Prostate gland (tissue), 2 donors: ENCODE measurements at regions not wholly inside any gene's neighbourhood (a gene's known extent, or its start where the extent isn't known, plus 50 kb on each side); places are given as distances from the start of the nearest gene placed in this dataset.

Source experiments
- DNase-seq: peaks from one replicate; pipeline ENCODE4 v3.0.0-alpha.2; 2019; ENCODE audit warnings: low spot score
- H3K27ac ChIP-seq, 2 donors: fragments of 200-600 bp; sonication (generic); 2 replicates each; pipeline ENCODE4 v1.5.1; 2017 to 2019
- H3K27me3 ChIP-seq: fragments of 200-600 bp; sonication (generic); replicated peaks from 2 replicates; pipeline ENCODE4 v1.5.1; 2019; ENCODE audit not compliant: insufficient read depth
- H3K36me3 ChIP-seq, 2 donors: fragments of 200-600 bp; sonication (generic); 1 replicate in 1 of 2; 2 replicates in 1 of 2; pipeline versions ENCODE4 v1.5.1 to v1.8.1; 2017 to 2019
- H3K4me1 ChIP-seq: fragments of 200-600 bp; sonication (generic); replicated peaks from 2 replicates; pipeline ENCODE4 v1.5.1; 2019
- H3K4me3 ChIP-seq, 2 donors: fragments of 200-600 bp; sonication (generic); 2 replicates each; pipeline ENCODE4 v1.5.1; 2017 to 2019
- H3K9me3 ChIP-seq: fragments of 200-600 bp; sonication (generic); 2 replicates; pipeline ENCODE4 v1.5.1; 2017
- POLR2A ChIP-seq: fragments of 450-650 bp; IDR thresholded peaks from one replicate; pipeline ENCODE4 v1.6.1; 2016; ENCODE audit warnings: antibody characterized with exemption, mild to moderate bottlenecking
- POLR2AphosphoS5 ChIP-seq: sonication (generic); formaldehyde crosslinking; IDR thresholded peaks from one replicate; pipeline ENCODE4 v1.6.1; 2017; ENCODE audit warnings: antibody characterized with exemption
- WGBS: methylation state at CpG from one replicate; pipeline ENCODE4 v1.1.5; 2018; 5-methylcytosine and 5-hydroxymethylcytosine counted together
- intact Hi-C: fragments of 100-400 bp; cut with DNase I; formaldehyde crosslinking; loops from one replicate; pipeline ENCODE4 v1.14.2; 2022
- TF ChIP-seq, protein P1 (sequence below), 4 experiments: fragments of 200-600 bp in 2 of 4; fragments of 450-650 bp in 2 of 4; sonication (generic) in 2 of 4; IDR thresholded peaks; 1 replicate in 3 of 4; 2 replicates in 1 of 4; pipeline ENCODE4 v1.5.1; 2016 to 2019; ENCODE audit warnings: antibody characterized with exemption in 4 of 4, mild to moderate bottlenecking in 2 of 4, moderate library complexity in 2 of 4

- Histone ChIP-seq H3K9me3 (no peaks in the 10 kb centered on the region), H3K27ac (no peak overlapping the region), H3K36me3 (no peaks in the 10 kb centered on the region), H3K4me1 (no peaks in the 10 kb centered on the region), H3K4me3 (no peak overlapping the region), H3K27me3 (no peaks in the 10 kb centered on the region)
- no peak for TF ChIP-seq POLR2A
- TF ChIP-seq POLR2AphosphoS5 = no peak
- TF ChIP-seq, protein P1, sequence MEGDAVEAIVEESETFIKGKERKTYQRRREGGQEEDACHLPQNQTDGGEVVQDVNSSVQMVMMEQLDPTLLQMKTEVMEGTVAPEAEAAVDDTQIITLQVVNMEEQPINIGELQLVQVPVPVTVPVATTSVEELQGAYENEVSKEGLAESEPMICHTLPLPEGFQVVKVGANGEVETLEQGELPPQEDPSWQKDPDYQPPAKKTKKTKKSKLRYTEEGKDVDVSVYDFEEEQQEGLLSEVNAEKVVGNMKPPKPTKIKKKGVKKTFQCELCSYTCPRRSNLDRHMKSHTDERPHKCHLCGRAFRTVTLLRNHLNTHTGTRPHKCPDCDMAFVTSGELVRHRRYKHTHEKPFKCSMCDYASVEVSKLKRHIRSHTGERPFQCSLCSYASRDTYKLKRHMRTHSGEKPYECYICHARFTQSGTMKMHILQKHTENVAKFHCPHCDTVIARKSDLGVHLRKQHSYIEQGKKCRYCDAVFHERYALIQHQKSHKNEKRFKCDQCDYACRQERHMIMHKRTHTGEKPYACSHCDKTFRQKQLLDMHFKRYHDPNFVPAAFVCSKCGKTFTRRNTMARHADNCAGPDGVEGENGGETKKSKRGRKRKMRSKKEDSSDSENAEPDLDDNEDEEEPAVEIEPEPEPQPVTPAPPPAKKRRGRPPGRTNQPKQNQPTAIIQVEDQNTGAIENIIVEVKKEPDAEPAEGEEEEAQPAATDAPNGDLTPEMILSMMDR (IDR thresholded peaks at IDR 0.05) = no peak
- DNase-seq = no peak
- WGBS = 88% methylated on average over 9 of the region's 9 CpGs
- intact Hi-C loops = no loop called here
These were observed 168.4 kb upstream of the NR3C1 start for GRCh38 chr5:143571642-143572624.

GRCh38 chr5:143570989-143571388 lies 167.5 kb upstream of the NR3C1 start:
- no peaks in the 10 kb centered on the region for H3K9me3 ChIP-seq
- H3K4me3 ChIP-seq = no peak overlapping the region
- no peaks in the 10 kb centered on the region for H3K27me3 ChIP-seq
- H3K36me3 ChIP-seq = no peaks in the 10 kb centered on the region
- no peaks in the 10 kb centered on the region for H3K4me1 ChIP-seq
- 63% methylated on average over 4 of the region's 4 CpGs for WGBS
- intact Hi-C loops = no loop called here
- DNase-seq = no peak
- no peak overlapping the region for H3K27ac ChIP-seq
- TF ChIP-seq, protein P1 (IDR thresholded peaks at IDR 0.05) = no peak
- TF ChIP-seq POLR2AphosphoS5 (no peak), POLR2A (no peak)

GRCh38 chr5:143569722-143570567 lies 166.5 kb upstream of the NR3C1 start:
- 96% methylated on average over 5 of the region's 5 CpGs for WGBS

DNA sequence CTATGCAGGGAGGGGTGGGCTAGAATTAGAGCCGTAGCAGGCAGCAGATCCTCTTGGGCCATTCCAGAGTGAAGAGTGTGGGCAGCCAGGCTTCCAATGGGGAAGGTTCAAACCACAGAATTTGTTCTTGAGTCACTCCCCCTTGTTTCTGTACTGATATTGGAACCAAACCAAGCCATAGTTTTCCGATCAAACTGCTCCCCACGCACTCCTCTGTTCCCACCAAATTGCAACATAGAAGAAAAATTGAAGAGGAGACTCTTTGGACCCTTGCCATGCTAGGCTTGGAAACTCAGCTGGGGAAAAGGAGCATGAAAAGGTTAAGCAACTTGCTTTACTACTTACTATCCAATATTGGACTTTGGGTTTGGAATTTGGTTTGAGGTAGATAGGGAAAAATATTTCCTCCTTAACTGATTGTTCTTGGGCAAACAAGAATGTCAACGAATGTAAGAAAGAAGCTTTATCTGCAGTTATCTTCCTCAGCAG lies 165.8 kb upstream of the NR3C1 start:
- intact Hi-C loops = no loop called here
- no peak overlapping the region for H3K4me3 ChIP-seq
- H3K36me3 ChIP-seq = no peaks in the 10 kb centered on the region
- WGBS = 72% methylated on average over 4 of the region's 4 CpGs
- no peaks in the 10 kb centered on the region for H3K9me3 ChIP-seq
- no peaks in the 10 kb centered on the region for H3K4me1 ChIP-seq
- TF ChIP-seq POLR2AphosphoS5 (no peak), POLR2A (no peak)
- TF ChIP-seq, protein P1 (IDR thresholded peaks at IDR 0.05) = no peak
- no peaks in the 10 kb centered on the region for H3K27me3 ChIP-seq
- DNase-seq = no peak
- no peak overlapping the region for H3K27ac ChIP-seq

More at GRCh38 chr5:143569722-143570567, 166.5 kb upstream of the NR3C1 start:
- H3K36me3 ChIP-seq = no peaks in the 10 kb centered on the region
- DNase-seq = no peak
- H3K4me3 ChIP-seq = no peak overlapping the region
- no peak overlapping the region for H3K27ac ChIP-seq
- H3K4me1 ChIP-seq = no peaks in the 10 kb centered on the region
- H3K27me3 ChIP-seq = no peaks in the 10 kb centered on the region
- TF ChIP-seq, protein P1 (IDR thresholded peaks at IDR 0.05) = no peak
- TF ChIP-seq POLR2A (no peak), POLR2AphosphoS5 (no peak)
- no peaks in the 10 kb centered on the region for H3K9me3 ChIP-seq
- intact Hi-C loops = no loop called here
